Activated naive CD4-positive, alpha-beta T cell treated with anti-CD3 and anti-CD28 coated beads for 36 hours (primary cell): ENCODE measurements at regions not wholly inside any gene's neighbourhood (a gene's known extent, or its start where the extent isn't known, plus 50 kb on each side); places are given as distances from the start of the nearest gene placed in this dataset.

Source experiments
- CTCF ChIA-PET: fragments of 350-600 bp; sonication (Branson Sonifier 250); formaldehyde crosslinking; loops from one replicate; lab custom pipeline; 2021; ENCODE audit warnings: antibody characterized with exemption; lab: Charles Lee
- DNase-seq: peaks from one replicate; pipeline ENCODE4 v3.0.0-alpha.2; 2020
- H3K27ac Mint-ChIP-seq: one replicate; pipeline ENCODE4 v1.8.0; 2021; ENCODE audit warnings: mild to moderate bottlenecking, mixed read lengths
- H3K27me3 Mint-ChIP-seq: one replicate; pipeline ENCODE4 v1.8.0; 2021; ENCODE audit warnings: low read depth, mixed read lengths
- H3K36me3 Mint-ChIP-seq: one replicate; pipeline ENCODE4 v1.8.0; 2021; ENCODE audit warnings: low read depth, mixed read lengths
- H3K4me1 Mint-ChIP-seq: one replicate; pipeline ENCODE4 v1.8.0; 2021; ENCODE audit warnings: low read depth, mixed read lengths
- H3K4me3 Mint-ChIP-seq: one replicate; pipeline ENCODE4 v1.8.0; 2021; ENCODE audit warnings: mild to moderate bottlenecking, moderate library complexity, mixed read lengths
- H3K9me3 Mint-ChIP-seq: one replicate; pipeline ENCODE4 v1.8.0; 2021; ENCODE audit warnings: mixed read lengths
- intact Hi-C: fragments of 100-400 bp; cut with micrococcal nuclease; formaldehyde crosslinking; loops from one replicate; pipeline ENCODE4 v1.15.1; 2023

- Mint-ChIP-seq H3K9me3 (no peaks in the 10 kb centered on the region), H3K4me3 (no peak overlapping the region), H3K27me3 (no peaks in the 10 kb centered on the region), H3K4me1 (no peaks in the 10 kb centered on the region), H3K36me3 (no peaks in the 10 kb centered on the region), H3K27ac (no peak overlapping the region)
- no peak for DNase-seq
- CTCF ChIA-PET: interaction anchor here (0.7 kb wide), 1 partner anchor 601 kb away, joined by 3 read pairs; no protein-coding TSS in a partner anchor
- intact Hi-C loops: no loop called here
Measured at GRCh38 chr5:2861605-2862004, 110.1 kb upstream of the IRX2 start.

GRCh38 chr5:2860101-2860500, 108.6 kb upstream of the IRX2 start:
- Mint-ChIP-seq H3K27me3 (no peaks in the 10 kb centered on the region), H3K4me1 (no peaks in the 10 kb centered on the region), H3K36me3 (no peaks in the 10 kb centered on the region), H3K9me3 (no peaks in the 10 kb centered on the region), H3K4me3 (no peak overlapping the region), H3K27ac (no peak overlapping the region)
- intact Hi-C loops: no loop called here
- CTCF ChIA-PET: no interaction called here
- no peak for DNase-seq

GRCh38 chr5:2857837-2858236, 106.4 kb upstream of the IRX2 start:
- Mint-ChIP-seq H3K27ac (no peak overlapping the region), H3K9me3 (no peaks in the 10 kb centered on the region), H3K36me3 (no peaks in the 10 kb centered on the region), H3K4me3 (no peak overlapping the region), H3K4me1 (no peaks in the 10 kb centered on the region), H3K27me3 (no peaks in the 10 kb centered on the region)
- no peak for DNase-seq
- CTCF ChIA-PET: no interaction called here
- intact Hi-C loops: no loop called here

GRCh38 chr5:2856206-2856605, 104.7 kb upstream of the IRX2 start:
- CTCF ChIA-PET: no interaction called here
- H3K36me3 Mint-ChIP-seq: no peaks in the 10 kb centered on the region

GRCh38 chr5:2852446-2852845, 101.0 kb upstream of the IRX2 start:
- no peaks in the 10 kb centered on the region for H3K9me3 Mint-ChIP-seq
- no peak for DNase-seq
- CTCF ChIA-PET: no interaction called here
- no peak overlapping the region for H3K27ac Mint-ChIP-seq
- no peaks in the 10 kb centered on the region for H3K4me1 Mint-ChIP-seq
- H3K27me3 Mint-ChIP-seq: no peaks in the 10 kb centered on the region
- intact Hi-C loops: no loop called here
- no peaks in the 10 kb centered on the region for H3K36me3 Mint-ChIP-seq
- H3K4me3 Mint-ChIP-seq: no peak overlapping the region

More at GRCh38 chr5:2856206-2856605, 104.7 kb upstream of the IRX2 start:
- H3K27ac Mint-ChIP-seq: no peak overlapping the region
- DNase-seq: no peak
- no peaks in the 10 kb centered on the region for H3K27me3 Mint-ChIP-seq
- intact Hi-C loops: no loop called here
- no peaks in the 10 kb centered on the region for H3K4me1 Mint-ChIP-seq
- no peak overlapping the region for H3K4me3 Mint-ChIP-seq
- H3K9me3 Mint-ChIP-seq: no peaks in the 10 kb centered on the region

GRCh38 chr5:2851895-2852294, 100.4 kb upstream of the IRX2 start:
- intact Hi-C loops: no loop called here
- H3K27ac Mint-ChIP-seq: no peak overlapping the region
- no peak for DNase-seq
- no peaks in the 10 kb centered on the region for H3K9me3 Mint-ChIP-seq
- no peak overlapping the region for H3K4me3 Mint-ChIP-seq
- H3K36me3 Mint-ChIP-seq: no peaks in the 10 kb centered on the region
- H3K27me3 Mint-ChIP-seq: no peaks in the 10 kb centered on the region
- CTCF ChIA-PET: no interaction called here
- no peaks in the 10 kb centered on the region for H3K4me1 Mint-ChIP-seq

GRCh38 chr5:2849429-2849828, 98.0 kb upstream of the IRX2 start:
- Mint-ChIP-seq H3K9me3 (no peaks in the 10 kb centered on the region), H3K4me3 (no peak overlapping the region), H3K4me1 (no peaks in the 10 kb centered on the region), H3K27me3 (no peaks in the 10 kb centered on the region), H3K27ac (no peak overlapping the region), H3K36me3 (no peaks in the 10 kb centered on the region)
- CTCF ChIA-PET: no interaction called here
- intact Hi-C loops: no loop called here
- DNase-seq: no peak

- intact Hi-C loops: no loop called here
- H3K9me3 Mint-ChIP-seq: no peaks in the 10 kb centered on the region
- no peak overlapping the region for H3K27ac Mint-ChIP-seq
- H3K4me3 Mint-ChIP-seq: no peak overlapping the region
- H3K36me3 Mint-ChIP-seq: no peaks in the 10 kb centered on the region
- no peaks in the 10 kb centered on the region for H3K4me1 Mint-ChIP-seq
- CTCF ChIA-PET: no interaction called here
- no peaks in the 10 kb centered on the region for H3K27me3 Mint-ChIP-seq
- DNase-seq: no peak
Measured at GRCh38 chr5:2848619-2849018, 97.1 kb upstream of the IRX2 start.

GRCh38 chr5:2847608-2848007, 96.1 kb upstream of the IRX2 start:
- Mint-ChIP-seq H3K9me3 (no peaks in the 10 kb centered on the region), H3K27me3 (no peaks in the 10 kb centered on the region), H3K27ac (no peak overlapping the region), H3K36me3 (no peaks in the 10 kb centered on the region), H3K4me1 (no peaks in the 10 kb centered on the region), H3K4me3 (no peak overlapping the region)
- CTCF ChIA-PET: no interaction called here
- DNase-seq: no peak
- intact Hi-C loops: no loop called here

- CTCF ChIA-PET: no interaction called here
- Mint-ChIP-seq H3K36me3 (no peaks in the 10 kb centered on the region), H3K4me3 (no peak overlapping the region), H3K27ac (no peak overlapping the region), H3K27me3 (no peaks in the 10 kb centered on the region), H3K4me1 (no peaks in the 10 kb centered on the region), H3K9me3 (no peaks in the 10 kb centered on the region)
- DNase-seq: no peak
- intact Hi-C loops: no loop called here
Measured at GRCh38 chr5:2841208-2841607, 89.7 kb upstream of the IRX2 start.

GRCh38 chr5:2840372-2840915, 89.0 kb upstream of the IRX2 start:
- intact Hi-C loops: no loop called here
- H3K27me3 Mint-ChIP-seq: no peaks in the 10 kb centered on the region
- CTCF ChIA-PET: no interaction called here
- H3K27ac Mint-ChIP-seq: no peak overlapping the region
- no peaks in the 10 kb centered on the region for H3K4me1 Mint-ChIP-seq
- no peaks in the 10 kb centered on the region for H3K36me3 Mint-ChIP-seq
- H3K4me3 Mint-ChIP-seq: no peak overlapping the region
- no peaks in the 10 kb centered on the region for H3K9me3 Mint-ChIP-seq
- no peak for DNase-seq

GRCh38 chr5:2836133-2836532, 84.7 kb upstream of the IRX2 start:
- Mint-ChIP-seq H3K9me3 (no peaks in the 10 kb centered on the region), H3K36me3 (no peaks in the 10 kb centered on the region), H3K27me3 (no peaks in the 10 kb centered on the region)

GRCh38 chr5:2833556-2833955, 82.1 kb upstream of the IRX2 start:
- CTCF ChIA-PET: no interaction called here
- Mint-ChIP-seq H3K4me1 (no peaks in the 10 kb centered on the region), H3K27me3 (no peaks in the 10 kb centered on the region), H3K36me3 (no peaks in the 10 kb centered on the region), H3K27ac (no peak overlapping the region), H3K9me3 (no peaks in the 10 kb centered on the region), H3K4me3 (no peak overlapping the region)
- intact Hi-C loops: no loop called here
- DNase-seq: no peak

More at GRCh38 chr5:2836133-2836532, 84.7 kb upstream of the IRX2 start:
- H3K27ac Mint-ChIP-seq: no peak overlapping the region
- DNase-seq: no peak
- H3K4me3 Mint-ChIP-seq: no peak overlapping the region
- intact Hi-C loops: no loop called here
- CTCF ChIA-PET: no interaction called here
- no peaks in the 10 kb centered on the region for H3K4me1 Mint-ChIP-seq

GRCh38 chr5:2832394-2832793, 80.9 kb upstream of the IRX2 start:
- H3K27me3 Mint-ChIP-seq: peaks cover 2% of the 10 kb centered on the region
- CTCF ChIA-PET: no interaction called here
- intact Hi-C loops: no loop called here
- H3K4me3 Mint-ChIP-seq: no peak overlapping the region
- H3K4me1 Mint-ChIP-seq: no peaks in the 10 kb centered on the region
- no peak overlapping the region for H3K27ac Mint-ChIP-seq
- DNase-seq: no peak
- H3K9me3 Mint-ChIP-seq: peaks cover under 1% of the 10 kb centered on the region
- no peaks in the 10 kb centered on the region for H3K36me3 Mint-ChIP-seq
